HG03097 (cell line): ENCODE measurements at regions not wholly inside any gene's neighbourhood (a gene's known extent, or its start where the extent isn't known, plus 50 kb on each side); places are given as distances from the start of the nearest gene placed in this dataset.

ENCODE experiments used
- ATAC-seq: cut with Tn5 transposase; IDR thresholded peaks from one replicate; pipeline ENCODE4 v1.9.1; 2021; ENCODE audit not compliant: unreplicated experiment, low FRiP score

DNA sequence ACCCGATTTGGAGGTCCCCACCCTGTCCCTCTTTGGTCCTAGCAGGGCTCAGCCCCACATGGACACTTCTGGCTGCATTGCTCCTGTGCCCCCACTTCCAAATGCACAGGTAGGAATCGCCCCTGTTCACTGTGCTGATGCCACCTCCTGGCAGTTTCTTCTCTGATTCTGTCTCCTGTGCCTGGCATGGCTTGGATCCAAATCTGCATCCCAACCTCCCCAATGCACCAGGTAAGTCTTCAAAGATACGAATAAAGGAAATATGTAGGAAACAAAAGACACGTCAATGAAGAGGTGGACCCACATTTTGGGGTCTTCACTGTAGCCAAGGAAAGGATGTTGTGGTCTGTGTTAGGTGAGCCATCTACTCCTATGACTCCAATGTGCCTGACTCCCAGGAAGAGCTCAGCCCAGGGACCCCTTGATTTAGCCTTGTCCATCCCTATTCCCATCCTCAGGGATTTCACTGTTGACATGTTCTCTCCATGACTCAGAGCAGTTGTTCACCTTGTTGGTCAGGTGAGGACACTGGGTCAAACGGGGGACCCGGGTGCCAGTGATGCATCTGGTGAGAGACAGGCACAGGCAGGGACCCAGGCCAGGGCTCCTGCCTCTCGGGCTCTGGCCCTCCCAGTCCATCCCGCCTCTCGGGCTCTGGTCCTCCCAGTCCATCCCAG lies 341.8 kb downstream of the CXCL12 start:
- ATAC-seq: no peak

DNA sequence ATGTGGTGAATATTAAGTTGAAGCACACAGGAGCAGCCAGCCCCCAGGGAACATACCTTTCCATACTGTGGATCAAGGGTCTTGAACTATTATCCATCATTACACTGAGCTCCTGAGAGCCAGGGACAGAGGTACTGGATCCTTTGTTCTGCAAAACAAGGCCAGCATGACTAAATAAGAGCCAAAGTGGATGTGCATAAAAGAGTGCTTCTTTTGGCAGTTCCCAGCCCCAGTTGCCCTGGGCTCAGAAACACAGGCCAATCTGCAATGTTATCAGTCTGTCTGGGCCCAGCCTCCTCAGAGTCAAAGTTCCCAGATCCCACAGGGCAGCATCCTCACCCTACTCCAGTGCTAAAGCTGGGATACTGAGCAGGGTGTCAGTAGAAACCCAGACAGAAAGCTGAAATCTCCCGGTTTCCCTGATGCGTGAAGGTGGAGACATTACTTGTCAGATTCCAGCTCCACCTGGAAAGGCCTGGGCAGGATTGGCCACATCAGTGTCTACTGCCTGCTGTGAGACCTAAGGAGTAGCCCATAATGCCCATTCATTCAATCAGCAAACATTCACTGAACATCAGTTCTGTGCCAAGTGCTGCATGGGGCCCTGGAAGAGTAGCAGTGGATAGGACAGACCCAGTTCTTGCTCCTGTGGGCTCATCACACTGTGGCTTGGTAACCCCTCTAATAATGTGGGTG lies 342.7 kb downstream of the CXCL12 start:
- no peak for ATAC-seq

DNA sequence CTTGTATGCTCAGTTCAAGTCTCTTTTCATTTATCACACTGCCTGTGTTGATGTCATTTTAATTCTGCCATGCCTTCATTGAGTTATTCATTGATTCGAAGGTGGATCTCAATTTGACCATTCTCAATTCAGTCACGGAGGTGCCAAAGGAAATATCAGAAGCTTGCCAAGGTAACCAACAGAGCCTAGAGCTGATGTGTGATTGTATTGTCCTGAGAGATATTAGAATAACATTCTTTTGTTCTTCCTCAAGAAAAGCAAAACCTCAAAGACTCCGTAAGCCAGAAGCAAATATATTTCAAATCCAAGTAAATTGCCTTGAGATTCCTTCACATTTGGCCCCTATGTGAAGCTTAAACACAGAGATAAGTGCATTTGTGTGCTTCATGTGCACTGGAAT lies 345.3 kb downstream of the CXCL12 start:
- ATAC-seq: no peak

DNA sequence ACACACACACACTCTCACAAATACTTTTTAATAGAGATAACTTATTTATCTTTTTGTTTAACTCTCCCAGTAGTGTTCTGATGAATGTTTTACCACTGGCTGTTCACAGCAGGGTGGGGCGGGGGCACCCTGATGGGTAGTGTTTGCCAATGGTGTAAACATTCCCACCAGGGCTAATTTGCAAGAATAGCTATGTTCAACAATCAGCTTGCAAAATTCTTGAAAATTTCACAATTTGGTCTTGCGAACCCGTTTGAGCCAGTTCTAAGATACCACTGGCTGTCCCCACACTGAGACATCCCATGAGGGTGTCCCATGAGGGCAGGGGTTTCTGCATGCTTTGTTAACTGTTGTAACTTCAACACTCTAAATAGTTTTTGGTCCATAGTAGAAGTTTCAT lies 348.5 kb downstream of the CXCL12 start:
- no peak for ATAC-seq

DNA sequence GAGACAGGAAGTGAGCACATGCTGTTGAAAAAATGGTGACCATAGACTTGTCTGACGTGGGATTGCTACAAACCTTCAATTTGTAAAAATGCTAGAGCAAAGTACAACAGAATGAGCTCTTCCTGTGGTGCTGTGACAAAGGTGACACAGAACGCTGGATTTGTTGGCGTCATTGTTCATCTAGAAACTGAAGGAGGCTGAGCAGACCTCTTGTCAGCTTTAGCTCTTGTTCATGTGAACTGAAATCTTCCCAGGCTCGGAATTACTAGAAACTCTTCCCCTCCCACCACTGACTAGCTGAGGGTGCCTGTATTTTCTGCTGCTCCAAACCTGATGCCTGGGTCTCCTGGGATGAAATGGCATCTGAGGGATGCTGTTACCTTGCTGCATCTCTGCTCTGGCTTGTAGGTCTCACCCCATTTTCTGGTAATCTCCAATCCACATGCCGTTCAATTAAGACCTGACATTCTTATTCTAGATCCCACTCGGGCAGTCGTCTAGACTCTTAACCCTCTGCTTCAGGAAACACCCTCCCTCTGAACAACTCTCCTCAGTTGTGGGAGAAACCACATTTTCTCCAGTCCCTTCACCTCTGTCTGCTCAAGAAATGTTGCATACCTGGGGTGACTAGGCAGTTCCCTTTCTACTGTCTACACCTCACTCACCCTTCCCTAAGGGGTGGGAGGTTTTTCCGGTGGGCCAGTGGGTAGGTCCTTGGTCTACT lies 349.3 kb downstream of the CXCL12 start:
- no peak for ATAC-seq

DNA sequence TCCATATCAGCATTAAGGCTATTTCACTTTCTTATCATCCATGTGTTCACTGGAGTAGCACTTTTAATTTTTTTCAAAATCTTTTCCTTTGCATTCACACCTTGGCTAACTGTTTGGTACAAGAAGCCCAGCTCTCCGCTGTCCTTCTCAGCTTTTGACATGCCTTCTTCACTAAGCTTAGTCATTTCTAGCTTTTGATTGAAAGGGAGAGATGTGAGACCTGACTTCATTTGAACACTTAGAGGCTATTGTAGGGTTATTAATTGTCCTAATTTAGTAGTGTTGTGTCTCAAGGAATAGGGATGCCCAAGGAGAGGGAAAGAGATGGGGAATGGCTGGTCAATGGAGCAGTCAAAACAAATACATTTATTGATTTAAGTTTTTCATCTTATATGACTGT lies 350.0 kb downstream of the CXCL12 start:
- no peak for ATAC-seq

DNA sequence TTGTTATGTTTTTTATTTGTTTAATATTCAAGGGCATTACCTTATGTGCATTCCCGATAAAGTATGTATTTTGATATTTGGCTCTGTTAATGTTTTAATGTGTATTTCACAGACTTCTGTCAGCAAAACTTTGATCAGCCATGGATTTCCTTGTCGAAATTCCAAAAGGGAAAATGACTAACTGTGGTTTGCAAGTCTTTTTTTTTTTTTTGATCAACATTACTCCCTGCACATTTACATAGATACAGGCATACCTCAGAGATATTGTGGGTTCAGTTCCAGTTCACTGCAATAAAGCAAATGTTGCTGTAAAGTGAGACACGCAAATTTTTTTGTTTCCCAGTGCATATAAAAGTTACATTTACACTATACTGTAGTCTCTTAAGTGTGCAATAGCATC lies 351.9 kb downstream of the CXCL12 start:
- ATAC-seq: no peak

DNA sequence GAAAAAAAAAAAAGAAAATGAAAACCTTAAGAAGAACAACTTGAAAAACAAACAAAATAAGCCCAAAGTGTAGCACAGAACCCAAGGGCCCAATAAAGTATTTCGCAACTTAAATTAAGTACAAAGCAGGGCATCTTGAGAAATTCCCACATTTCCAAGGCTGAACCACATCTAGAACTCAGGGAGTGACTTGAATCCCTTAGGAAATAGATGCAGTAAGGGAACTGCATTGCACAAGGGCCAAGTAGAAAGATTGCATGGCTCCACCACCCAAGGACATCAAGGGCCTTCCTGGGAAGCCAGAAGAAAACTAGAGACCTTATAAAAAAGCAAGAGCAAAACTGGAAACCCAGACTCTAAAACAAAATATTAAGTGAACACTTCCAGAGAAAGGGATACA lies 352.7 kb downstream of the CXCL12 start:
- no peak for ATAC-seq

DNA sequence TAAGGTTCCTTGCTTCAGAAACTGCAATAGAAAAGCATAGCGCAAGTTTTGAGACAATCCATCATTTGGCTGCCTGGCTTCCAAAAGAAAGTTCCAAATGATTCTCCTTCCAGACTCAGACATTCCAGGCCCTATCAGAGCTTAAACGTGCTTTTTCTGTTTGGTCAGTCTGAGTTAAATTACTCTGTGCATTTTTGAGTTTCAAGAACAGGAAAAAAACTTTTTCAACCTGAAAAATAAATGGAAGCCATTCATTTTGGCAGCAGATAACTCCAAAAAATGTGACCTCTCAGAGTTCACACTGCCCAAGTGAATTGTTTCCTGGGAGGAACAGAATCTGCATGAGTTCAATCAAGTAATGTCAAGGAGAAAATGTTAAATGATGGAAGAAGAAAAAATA lies 354.2 kb downstream of the CXCL12 start:
- ATAC-seq: no peak

DNA sequence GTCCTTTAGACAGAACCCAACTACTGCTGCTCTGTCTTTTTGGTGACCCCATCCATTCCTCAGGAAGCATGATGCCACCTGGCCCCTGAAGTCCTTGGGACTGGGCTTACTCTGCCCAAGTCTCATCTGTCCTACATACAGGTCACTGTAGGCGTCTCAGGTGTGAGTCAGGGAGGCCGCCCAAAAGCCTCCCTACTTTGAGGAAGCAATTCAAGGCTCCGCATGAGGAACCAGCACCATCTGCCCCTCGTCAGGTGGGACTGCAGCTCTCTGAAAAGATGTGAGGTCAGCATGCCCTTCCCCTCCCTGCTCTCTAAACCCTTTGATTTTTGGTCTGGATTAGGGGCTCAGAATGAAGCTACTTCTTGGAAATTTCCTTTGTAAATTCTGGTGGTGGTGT lies 354.8 kb downstream of the CXCL12 start:
- peak; percentile 71 for ATAC-seq

DNA sequence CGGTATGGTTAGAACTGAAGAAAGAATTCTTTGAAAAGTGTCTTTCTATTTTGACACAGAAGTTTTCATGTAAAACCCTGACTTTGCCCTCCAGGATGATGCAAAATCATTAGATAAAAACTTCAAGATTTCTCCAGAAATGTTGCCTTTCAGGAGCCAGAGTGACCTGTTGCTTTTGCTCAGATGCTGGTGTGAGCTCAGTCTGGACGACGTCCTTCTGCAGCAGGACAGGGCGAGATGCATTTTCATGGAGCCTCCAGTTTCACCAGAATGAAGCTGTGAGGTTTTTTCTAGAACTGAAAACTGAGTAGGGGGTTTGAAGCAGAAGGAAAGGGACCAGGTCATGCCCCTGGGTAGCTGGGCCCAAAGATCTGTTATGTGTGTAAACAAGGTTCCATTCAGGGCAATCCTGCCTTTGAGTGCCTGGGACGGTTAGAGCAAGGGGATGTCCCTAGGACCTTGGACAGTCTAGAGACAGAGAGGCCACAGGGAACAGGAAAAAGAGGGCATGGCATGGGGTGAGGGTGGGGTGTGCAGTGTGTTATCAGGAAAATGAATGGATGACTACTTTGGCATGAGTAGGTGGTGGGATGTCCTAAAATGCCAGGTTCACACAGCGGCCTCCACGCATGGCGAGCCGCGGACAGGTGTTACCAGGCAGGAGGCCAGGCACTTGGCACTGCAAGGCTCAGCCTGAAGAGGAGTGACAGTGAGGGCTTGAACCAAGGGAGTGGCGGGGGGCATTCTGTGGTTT lies 356.3 kb downstream of the CXCL12 start:
- ATAC-seq: no peak

DNA sequence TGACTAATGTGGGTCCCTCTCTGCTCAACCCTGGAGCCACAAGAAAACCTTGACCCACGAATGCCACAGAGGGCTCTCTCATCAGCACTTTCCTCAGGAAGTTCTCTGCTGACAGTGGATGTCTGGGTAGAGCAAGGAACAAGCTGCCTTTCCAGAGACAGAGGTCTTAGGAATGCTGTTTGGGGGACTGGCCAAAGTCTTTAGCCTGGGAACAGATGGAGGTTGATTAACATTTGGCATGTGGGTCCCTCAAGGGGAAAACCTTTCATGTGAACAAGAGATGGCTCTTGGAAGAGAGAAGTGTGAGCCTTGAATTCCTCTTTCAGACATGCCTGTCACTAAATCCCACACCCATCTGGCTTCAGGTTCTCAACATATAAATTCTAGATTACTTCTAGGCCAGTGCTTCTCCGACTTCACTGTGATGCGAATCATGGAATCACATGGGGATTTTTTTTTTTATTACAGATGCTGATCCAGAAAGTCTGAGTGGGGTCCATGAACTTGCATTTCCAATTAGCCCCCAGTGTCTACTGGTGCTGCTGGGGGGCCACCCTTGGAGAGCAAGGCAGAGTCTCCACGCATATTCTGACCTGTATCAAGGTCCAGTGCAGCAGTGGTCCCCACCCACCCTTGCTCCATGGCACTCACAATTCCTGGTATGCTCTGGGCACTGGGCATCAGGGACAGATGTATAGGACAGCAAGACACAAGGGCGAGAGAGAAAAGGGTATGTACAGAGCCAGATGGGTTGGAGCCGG lies 360.4 kb downstream of the CXCL12 start:
- no peak for ATAC-seq

DNA sequence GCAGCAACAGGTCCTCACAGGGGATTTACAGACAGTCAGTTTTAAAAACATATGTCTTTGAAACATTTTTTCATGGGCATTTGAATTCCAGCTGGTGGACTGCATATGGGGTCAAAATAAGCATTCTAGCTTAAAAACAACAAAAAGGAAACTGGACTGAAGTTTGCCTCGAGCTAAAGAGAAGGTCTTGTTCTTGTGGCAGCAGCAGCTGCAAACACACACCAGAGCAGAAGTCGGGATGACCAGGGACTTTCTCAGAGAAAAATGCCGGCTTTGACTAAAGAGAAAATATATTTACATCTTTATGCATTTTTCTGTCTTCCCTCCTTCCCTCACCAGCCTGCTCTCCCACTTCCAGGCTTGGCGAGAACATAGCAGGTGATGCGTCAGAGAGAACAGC lies 361.4 kb downstream of the CXCL12 start:
- ATAC-seq: no peak

DNA sequence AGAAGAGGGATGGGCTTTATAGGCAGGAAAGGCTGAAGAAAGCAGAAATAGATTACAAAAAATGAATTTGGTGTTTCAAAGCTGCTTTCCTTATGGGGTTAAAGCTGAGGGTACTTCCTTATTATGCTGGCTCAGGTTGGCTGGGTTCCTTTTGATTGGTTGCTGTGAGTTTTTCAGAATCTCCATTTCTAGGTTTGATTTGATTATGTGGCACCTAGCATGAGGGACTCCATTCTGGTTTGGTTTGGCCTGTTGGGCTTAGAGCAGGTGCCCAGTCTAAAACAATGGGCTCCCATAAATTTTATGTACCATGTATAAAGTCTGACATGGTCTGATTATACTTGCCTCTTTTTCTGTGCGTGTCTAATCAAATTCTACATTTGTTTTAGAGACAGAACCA lies 362.7 kb downstream of the CXCL12 start:
- no peak for ATAC-seq

DNA sequence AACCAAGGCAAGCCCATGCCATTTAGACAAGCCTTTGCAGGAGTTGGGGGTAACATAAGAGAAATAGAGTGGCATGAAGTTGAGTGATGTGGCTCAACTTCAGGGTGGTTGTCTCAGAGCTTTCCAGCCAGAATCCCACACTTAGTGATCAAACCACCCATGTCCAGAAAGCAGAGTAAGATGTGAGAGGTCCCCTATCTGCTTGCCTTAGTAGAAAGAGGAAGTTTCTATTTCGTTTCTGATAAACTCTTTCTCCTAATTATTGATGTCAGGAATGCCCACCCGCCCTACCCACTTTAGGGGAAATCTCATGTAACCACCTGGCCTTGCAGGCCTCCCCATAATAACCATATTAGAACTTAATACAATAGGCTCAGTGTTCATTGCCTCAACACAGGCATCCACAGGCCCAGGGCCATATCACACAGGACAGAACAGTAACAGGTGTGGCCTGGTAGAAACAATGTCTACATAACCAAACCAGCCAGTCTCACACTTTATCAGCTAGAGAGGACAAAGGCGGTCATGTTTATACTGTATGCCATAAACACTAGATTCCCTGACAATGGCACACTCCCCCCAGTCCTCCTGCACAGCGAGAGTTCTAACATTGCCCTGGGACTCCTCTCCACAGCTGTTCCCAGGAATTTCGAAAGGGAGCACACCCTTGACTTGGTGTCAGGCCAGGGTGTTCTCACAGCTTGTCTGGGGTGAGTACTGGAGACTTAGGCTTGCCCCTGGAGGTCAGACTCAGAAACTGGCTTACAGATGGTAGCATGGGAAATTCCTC lies 364.4 kb downstream of the CXCL12 start:
- ATAC-seq: peak; percentile 63

DNA sequence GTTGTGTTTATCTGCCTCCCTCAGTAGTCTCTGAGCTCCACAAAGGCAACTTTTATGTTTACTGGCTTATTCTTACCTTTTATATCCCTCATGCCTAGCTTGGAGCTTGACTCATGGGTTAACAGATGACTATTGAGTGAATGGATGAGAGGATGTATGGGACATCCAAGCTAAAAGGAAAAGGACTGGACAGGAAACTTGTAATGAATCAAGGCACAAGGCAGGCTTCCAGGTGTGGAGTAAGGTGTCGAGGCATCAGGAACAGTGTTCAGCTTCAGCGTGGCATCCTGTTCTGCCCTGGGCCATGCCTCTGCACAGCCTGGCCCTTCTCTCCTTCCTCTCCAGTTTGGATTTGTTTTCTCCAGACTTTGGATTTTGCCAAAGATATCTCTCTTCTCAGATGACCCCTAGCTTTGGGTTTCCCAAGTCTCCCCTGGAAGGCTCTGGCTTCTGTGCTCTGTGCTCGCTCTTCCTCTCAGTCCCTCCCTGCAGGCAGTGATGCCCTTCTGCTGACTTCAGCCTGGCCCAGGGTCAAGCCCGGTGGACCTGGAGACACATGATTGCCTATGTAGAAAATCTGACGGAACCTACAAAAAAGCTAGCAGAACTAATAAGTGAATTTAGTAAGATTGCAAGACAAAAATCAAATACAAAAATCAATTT lies 367.3 kb downstream of the CXCL12 start:
- ATAC-seq: no peak

DNA sequence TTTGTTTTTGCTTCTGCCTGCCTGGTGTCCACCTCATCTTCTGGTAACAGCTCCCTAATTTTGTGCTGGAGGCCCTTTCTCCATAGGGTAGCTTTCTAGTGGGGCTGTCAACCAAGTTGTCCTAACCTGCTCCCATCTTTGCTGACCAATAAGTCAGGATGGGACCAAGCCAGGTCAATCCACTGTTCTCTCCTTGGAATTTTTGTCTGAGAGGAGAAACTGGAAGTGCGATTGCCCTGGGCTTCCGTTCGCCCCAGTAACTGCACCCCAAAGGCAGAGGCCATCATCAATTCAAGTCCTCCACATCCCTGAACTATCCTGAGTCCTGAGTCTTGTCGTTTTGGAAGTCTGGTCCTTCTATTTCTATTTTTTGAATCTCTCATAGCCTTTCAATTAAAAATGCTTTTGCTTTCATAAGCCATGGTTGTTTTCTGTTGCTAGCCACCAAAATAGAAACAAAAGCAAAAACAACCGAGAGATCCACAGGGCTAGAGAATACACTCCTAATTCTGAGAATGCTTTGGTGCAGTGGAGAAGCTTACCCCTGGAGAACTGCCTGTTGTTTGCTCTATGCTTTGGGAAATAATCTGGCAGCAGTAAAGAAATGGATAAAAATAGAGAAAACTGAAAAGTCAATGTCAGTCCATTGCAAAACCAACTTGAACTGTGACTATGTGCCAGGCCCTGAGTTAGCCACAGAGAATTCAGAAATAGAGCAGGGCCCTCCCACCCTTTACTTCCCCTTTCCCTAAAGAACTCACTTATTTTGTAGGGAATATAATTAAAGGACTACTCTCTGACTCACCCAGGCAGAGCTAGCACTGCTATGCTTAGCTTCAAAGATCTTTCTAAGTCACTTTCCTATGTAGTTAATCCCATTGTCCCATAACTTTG lies 368.1 kb downstream of the CXCL12 start:
- ATAC-seq: no peak
